NB4 (cell line): ENCODE measurements at regions not wholly inside any gene's neighbourhood (a gene's known extent, or its start where the extent isn't known, plus 50 kb on each side); places are given as distances from the start of the nearest gene placed in this dataset.

Experiments
- DNase-seq: peaks from one replicate; pipeline ENCODE4 v3.0.0; 2010; ENCODE audit warnings: low read depth
- H3K4me3 ChIP-seq: one replicate; pipeline ENCODE4 v1.5.1; 2011; ENCODE audit warnings: mild to moderate bottlenecking, low read depth, low read length, moderate library complexity
- CTCF ChIP-seq: IDR thresholded peaks from one replicate; pipeline ENCODE4 v1.5.1; 2012; ENCODE audit warnings: low read depth, low read length
- MAX ChIP-seq: IDR thresholded peaks from 2 replicates; pipeline ENCODE4 v1.6.1; 2011; ENCODE audit warnings: low read depth, low read length
- MYC ChIP-seq: IDR thresholded peaks from 2 replicates; pipeline ENCODE4 v1.6.1; 2011; ENCODE audit warnings: low read depth, low read length
- POLR2A ChIP-seq: IDR thresholded peaks from 2 replicates; pipeline ENCODE4 v1.6.1; 2011; ENCODE audit warnings: mild to moderate bottlenecking; ENCODE audit not compliant: insufficient read length; ENCODE audit errors: extremely low read depth

- no peak for TF ChIP-seq POLR2A
- TF ChIP-seq CTCF = no peak
- TF ChIP-seq MYC = no peak
- no peak for TF ChIP-seq MAX
- DNase-seq = no peak
These were observed 85.7 kb upstream of the GALNT13 start for GRCh38 chr2:153786016-153786415.

GRCh38 chr2:153787612-153788011, 84.1 kb upstream of the GALNT13 start:
- H3K4me3 ChIP-seq = no peak overlapping the region
- no peak for DNase-seq
- TF ChIP-seq CTCF = no peak
- no peak for TF ChIP-seq MYC
- no peak for TF ChIP-seq MAX
- no peak for TF ChIP-seq POLR2A

More at GRCh38 chr2:153786016-153786415, 85.7 kb upstream of the GALNT13 start:
- no peak overlapping the region for H3K4me3 ChIP-seq

- no peak overlapping the region for H3K4me3 ChIP-seq
- DNase-seq = no peak
- no peak for TF ChIP-seq MAX
- no peak for TF ChIP-seq CTCF
- TF ChIP-seq MYC = no peak
- TF ChIP-seq POLR2A = no peak
These were observed 69.1 kb upstream of the GALNT13 start for GRCh38 chr2:153802671-153803070.

- no peak for TF ChIP-seq CTCF
- TF ChIP-seq MAX = no peak
- TF ChIP-seq MYC = no peak
- TF ChIP-seq POLR2A = no peak
- no peak overlapping the region for H3K4me3 ChIP-seq
- no peak for DNase-seq
These were observed 63.0 kb upstream of the GALNT13 start for GRCh38 chr2:153808679-153809078.

- no peak for DNase-seq
- TF ChIP-seq CTCF (no peak), POLR2A (no peak), MAX (no peak), MYC (no peak)
- H3K4me3 ChIP-seq = no peak overlapping the region
These were observed 60.2 kb upstream of the GALNT13 start for GRCh38 chr2:153811516-153811915.

- no peak overlapping the region for H3K4me3 ChIP-seq
- no peak for DNase-seq
- no peak for TF ChIP-seq MAX
- TF ChIP-seq CTCF = no peak
- TF ChIP-seq POLR2A = no peak
- no peak for TF ChIP-seq MYC
These were observed 59.1 kb upstream of the GALNT13 start for GRCh38 chr2:153812632-153813031.
